A549 (cell line): ENCODE measurements at regions not wholly inside any gene's neighbourhood (a gene's known extent, or its start where the extent isn't known, plus 50 kb on each side); places are given as distances from the start of the nearest gene placed in this dataset.
"Not testable (repeated sequence)": the region's sequence is repeated elsewhere in the genome, so short reads cannot be mapped to it uniquely, and the experiment has no call there.

Experiments
- ATAC-seq, 2 experiments: fragments of 200-7000 bp in 1 of 2; fragments of >200 bp in 1 of 2; cut with Nextera tagmentation in 1 of 2; cut with Tn5 transposase in 1 of 2; 3 replicates each; pipeline versions ENCODE4 v1.8.0 to v1.9.1; 2018 to 2020; ENCODE audit warnings: mild to moderate bottlenecking in 1 of 2, moderate library complexity in 1 of 2
- CTCF ChIA-PET: fragments of 300-600 bp; sonication (Branson Sonifier 250); formaldehyde crosslinking; extraction: SDS; loops from one replicate; lab custom pipeline; 2021; ENCODE audit warnings: antibody characterized with exemption, inconsistent platforms; lab: Yijun Ruan, JAX
- POLR2A ChIA-PET: fragments of 350-600 bp; formaldehyde crosslinking; extraction: SDS; loops from one replicate; lab custom pipeline; 2021; ENCODE audit warnings: antibody characterized with exemption, inconsistent platforms; lab: Yijun Ruan, JAX
- DNase-seq, 2 experiments: peaks; one replicate each; pipeline versions ENCODE4 v3.0.0 to v3.0.0-alpha.2; 2011 to 2016; ENCODE audit warnings: low read depth in 1 of 2, low spot score in 1 of 2
- FAIRE-seq: peaks from 2 replicates; lab custom pipeline; 2011; peaks lifted over from hg19 to GRCh38; lab: Jason Lieb, UNC
- H3K27ac ChIP-seq, 2 experiments: fragments of >200 bp; sonication (Bioruptor Twin); formaldehyde crosslinking; 3 replicates each; pipeline ENCODE4 v1.5.1; 2016 to 2017
- H3K4me1 ChIP-seq: fragments of >200 bp; sonication (Bioruptor Twin); formaldehyde crosslinking; 3 replicates; pipeline ENCODE4 v1.6.1; 2016
- H3K4me2 ChIP-seq: fragments of >200 bp; sonication (Bioruptor Twin); formaldehyde crosslinking; 3 replicates; pipeline ENCODE4 v1.6.1; 2016
- H3K4me3 ChIP-seq: fragments of >200 bp; sonication (Bioruptor Twin); formaldehyde crosslinking; 3 replicates; pipeline ENCODE4 v1.5.1; 2016
- H3K9me3 ChIP-seq: fragments of >200 bp; sonication (Bioruptor Twin); formaldehyde crosslinking; 3 replicates; pipeline ENCODE4 v1.6.1; 2016
- ATOH8 ChIP-seq: fragments of 250-450 bp; sonication (Bioruptor Pico); IDR thresholded peaks from 2 replicates; pipeline ENCODE4 v1.5.0; 2020; ENCODE audit warnings: low read depth, mild to moderate bottlenecking, moderate library complexity
- BCL3 ChIP-seq: fragments of >200 bp; sonication (Bioruptor Twin); formaldehyde crosslinking; IDR thresholded peaks from 3 replicates; pipeline ENCODE4 v1.6.1; 2016
- CEBPB ChIP-seq, 2 experiments: fragments of >200 bp in 1 of 2; sonication (Bioruptor Twin) in 1 of 2; formaldehyde crosslinking in 1 of 2; IDR thresholded peaks; 2 replicates each; pipeline ENCODE4 v1.6.1; 2012 to 2016
- CHD2 ChIP-seq: fragments of 150-350 bp; IDR thresholded peaks from 2 replicates; pipeline ENCODE4 v1.6.1; 2014; ENCODE audit warnings: low read length; ENCODE audit not compliant: partially characterized antibody
- CTCF ChIP-seq: fragments of >200 bp; sonication (Bioruptor Twin); formaldehyde crosslinking; IDR thresholded peaks from 3 replicates; pipeline ENCODE4 v1.5.1; 2016
- E2F6 ChIP-seq: IDR thresholded peaks from 2 replicates; pipeline ENCODE4 v1.6.1; 2012; ENCODE audit warnings: low read depth, borderline replicate concordance
- ESRRA ChIP-seq: fragments of 150-350 bp; IDR thresholded peaks from 2 replicates; pipeline ENCODE4 v1.6.1; 2014; ENCODE audit warnings: mild to moderate bottlenecking, low read length, borderline replicate concordance
- FOSL2 ChIP-seq, 2 experiments: fragments of 450-650 bp in 1 of 2; fragments of >200 bp in 1 of 2; sonication (Bioruptor Twin) in 1 of 2; formaldehyde crosslinking; IDR thresholded peaks; 2 replicates each; pipeline versions ENCODE4 v1.5.0 to v1.6.1; 2016 to 2020; ENCODE audit warnings: mild to moderate bottlenecking in 1 of 2, moderate library complexity in 1 of 2
- MAFK ChIP-seq: fragments of 450-650 bp; IDR thresholded peaks from 2 replicates; pipeline ENCODE4 v1.6.1; 2014; ENCODE audit not compliant: partially characterized antibody
- MYC ChIP-seq: IDR thresholded peaks from 2 replicates; pipeline ENCODE4 v1.6.1; 2012; ENCODE audit warnings: mild to moderate bottlenecking, inconsistent platforms, low read length, improper control_type of control experiment, borderline replicate concordance
- NPAS2 ChIP-seq: fragments of 250-450 bp; sonication (Bioruptor Pico); IDR thresholded peaks from 2 replicates; pipeline ENCODE4 v1.8.0; 2022; ENCODE audit warnings: mild to moderate bottlenecking, moderate library complexity, borderline replicate concordance
- NR3C1 ChIP-seq: fragments of >200 bp; sonication (Bioruptor Twin); formaldehyde crosslinking; IDR thresholded peaks from 3 replicates; pipeline ENCODE4 v1.6.1; 2017
- RCOR1 ChIP-seq: fragments of 150-350 bp; IDR thresholded peaks from 2 replicates; pipeline ENCODE4 v1.6.1; 2014; ENCODE audit warnings: antibody characterized with exemption, low read length, low read depth
- RNF2 ChIP-seq: fragments of 200-600 bp; sonication (generic); IDR thresholded peaks from 2 replicates; pipeline ENCODE4 v1.6.1; 2016; ENCODE audit warnings: low read depth, mild to moderate bottlenecking, antibody characterized with exemption, moderate library complexity, borderline replicate concordance
- SMC3 ChIP-seq: fragments of >200 bp; sonication (Bioruptor Twin); formaldehyde crosslinking; IDR thresholded peaks from 3 replicates; pipeline ENCODE4 v1.6.1; 2018; ENCODE audit warnings: inconsistent platforms
- ZNF302 ChIP-seq: fragments of 250-450 bp; sonication (Bioruptor Pico); IDR thresholded peaks from 2 replicates; pipeline ENCODE4 v1.9.0; 2021; ENCODE audit warnings: inconsistent platforms, mild to moderate bottlenecking, moderate library complexity
- ZSCAN20 ChIP-seq: fragments of 250-450 bp; sonication (Bioruptor Pico); IDR thresholded peaks from 2 replicates; pipeline ENCODE4 v1.8.0; 2022; ENCODE audit warnings: mild to moderate bottlenecking, moderate library complexity
- WGBS: methylation state at CpG from one replicate; pipeline ENCODE4 v1.1.6; 2017; ENCODE audit errors: missing lambda C conversion rate; 5-methylcytosine and 5-hydroxymethylcytosine counted together

- TF ChIP-seq MYC (no peak), ESRRA (no peak)
- Histone ChIP-seq H3K4me3 (no peak overlapping the region), H3K4me2 (no peak overlapping the region)
These were observed 324.9 kb upstream of the SGCG start for GRCh38 chr13:22855926-22856325.

GRCh38 chr13:22858980-22859379, 321.8 kb upstream of the SGCG start:
- CTCF ChIA-PET, H3K4me3 ChIP-seq, POLR2A ChIA-PET, ATAC-seq, H3K4me1 ChIP-seq, H3K27ac ChIP-seq, H3K4me2 ChIP-seq, FAIRE-seq, DNase-seq, H3K9me3 ChIP-seq: not testable (repeated sequence)
- no CpG with 5 or more reads among the region's 32 CpGs for WGBS

More at GRCh38 chr13:22855926-22856325, 324.9 kb upstream of the SGCG start:
- FAIRE-seq = no peak
- CTCF ChIA-PET = interaction anchor here (1.1 kb wide), 1 partner anchor 55 kb away, joined by 5 read pairs; no protein-coding TSS in a partner anchor
- Histone ChIP-seq H3K9me3 (no peaks in the 10 kb centered on the region), H3K27ac (no peak overlapping the region), H3K4me1 (no peaks in the 10 kb centered on the region)
- 14% methylated on average over 2 of the region's 2 CpGs for WGBS
- no peak for DNase-seq
- POLR2A ChIA-PET = no interaction called here
- no peak for ATAC-seq

GRCh38 chr13:22859411-22859810, 321.4 kb upstream of the SGCG start:
- H3K4me3 ChIP-seq, H3K27ac ChIP-seq, POLR2A ChIA-PET, H3K4me1 ChIP-seq, H3K4me2 ChIP-seq, DNase-seq, FAIRE-seq, CTCF ChIA-PET, ATAC-seq, H3K9me3 ChIP-seq: not testable (repeated sequence)
- 89% methylated on average over 11 of the region's 21 CpGs for WGBS

GRCh38 chr13:22861958-22862466, 318.8 kb upstream of the SGCG start:
- H3K4me2 ChIP-seq = no peak overlapping the region
- POLR2A ChIA-PET = no interaction called here
- CTCF ChIA-PET = no interaction called here
- no peak for ATAC-seq
- H3K9me3 ChIP-seq = no peaks in the 10 kb centered on the region
- H3K4me3 ChIP-seq = no peak overlapping the region
- DNase-seq = no peak
- TF ChIP-seq BCL3 = no peak
- TF ChIP-seq MAFK = peak; percentile 23
- no peak for TF ChIP-seq FOSL2 (IDR thresholded peaks at IDR 0.05)
- TF ChIP-seq FOSL2 (CRISPR knock-in tag; IDR thresholded peaks at IDR 0.05) = no peak
- no peak for TF ChIP-seq MYC
- TF ChIP-seq CHD2 = no peak
- no peak for TF ChIP-seq CTCF
- TF ChIP-seq NR3C1 = no peak
- no peaks in the 10 kb centered on the region for H3K4me1 ChIP-seq
- no peak for FAIRE-seq
- H3K27ac ChIP-seq = no peak overlapping the region

- Histone ChIP-seq H3K9me3 (no peaks in the 10 kb centered on the region), H3K4me1 (no peaks in the 10 kb centered on the region)
- ATAC-seq (no peak), FAIRE-seq (no peak)
- ChIA-PET POLR2A (no interaction called here), CTCF (no interaction called here)
- TF ChIP-seq MYC = no peak
- TF ChIP-seq RNF2 = no peak
- TF ChIP-seq ZNF302 (CRISPR knock-in tag) = no peak
- TF ChIP-seq RCOR1 = no peak
- TF ChIP-seq CEBPB (IDR thresholded peaks at IDR 0.05) = no peak
- TF ChIP-seq E2F6 = no peak
- TF ChIP-seq ATOH8 (CRISPR knock-in tag) = no peak
- TF ChIP-seq NPAS2 (CRISPR knock-in tag) = no peak
- TF ChIP-seq ZSCAN20 (CRISPR knock-in tag) = no peak
- no peak for TF ChIP-seq SMC3
- TF ChIP-seq, all 56 proteins: peak for 0
- H3K27ac ChIP-seq = no peak overlapping the region
- H3K4me3 ChIP-seq = no peak overlapping the region
- H3K4me2 ChIP-seq = no peak overlapping the region
- no peak for DNase-seq
These were observed 318.3 kb upstream of the SGCG start for GRCh38 chr13:22862478-22862877.
